Activated effector memory CD4-positive, alpha-beta T cell treated with Interleukin-2 at 50 U/mL for 16 hours (primary cell): ENCODE measurements at regions not wholly inside any gene's neighbourhood (a gene's known extent, or its start where the extent isn't known, plus 50 kb on each side); places are given as distances from the start of the nearest gene placed in this dataset.
"Not testable (repeated sequence)": the region's sequence is repeated elsewhere in the genome, so short reads cannot be mapped to it uniquely, and the experiment has no call there.

Source experiments
- DNase-seq: peaks from one replicate; pipeline ENCODE4 v3.0.0-alpha.2; 2020

- no peak for DNase-seq
Observed at GRCh38 chr3:94735354-94735753, 672.5 kb downstream of the NSUN3 start.

GRCh38 chr3:94737116-94737515 lies 674.3 kb downstream of the NSUN3 start:
- no peak for DNase-seq

DNA sequence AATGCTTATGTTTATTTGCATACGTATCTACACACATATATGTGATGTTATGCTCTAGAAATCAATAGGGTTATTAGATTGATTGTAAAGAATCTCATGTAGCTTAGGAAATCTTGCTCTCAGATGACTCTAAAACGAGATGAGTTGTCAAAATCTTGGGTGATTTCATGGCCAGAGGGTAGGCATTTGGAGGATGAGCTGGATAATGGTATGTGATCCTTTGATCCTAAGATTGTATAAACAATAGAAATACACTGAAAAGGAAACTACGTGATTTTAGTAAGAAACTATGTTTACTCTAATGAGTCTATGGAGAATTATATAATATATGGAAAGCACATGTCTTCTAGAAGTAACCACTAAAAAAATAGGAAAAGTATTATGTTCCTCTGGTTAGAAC lies 676.6 kb downstream of the NSUN3 start:
- DNase-seq: no peak

DNA sequence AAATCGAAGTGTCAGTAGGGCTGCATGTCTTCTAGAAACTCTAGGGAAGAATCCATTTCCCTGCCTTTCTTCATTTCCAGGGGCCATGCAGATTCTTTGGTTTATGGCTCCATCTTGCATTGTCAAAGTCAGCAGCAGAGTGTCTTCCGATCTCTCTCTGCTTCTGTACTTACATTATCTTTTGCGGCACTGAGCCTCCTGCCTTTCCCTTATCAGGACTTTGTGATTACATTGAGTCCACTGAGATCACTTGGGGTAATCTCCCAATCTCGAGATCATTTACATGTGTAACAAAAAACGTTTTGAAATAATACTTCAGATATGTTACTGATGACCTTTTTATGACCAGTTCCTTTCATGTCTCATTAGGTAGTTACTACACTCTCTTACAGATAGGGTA lies 695.9 kb downstream of the NSUN3 start:
- no peak for DNase-seq

- DNase-seq: no peak
Observed at GRCh38 chr3:94772402-94772801, 709.5 kb downstream of the NSUN3 start.

GRCh38 chr3:94775746-94776145 lies 712.9 kb downstream of the NSUN3 start:
- no peak for DNase-seq

- DNase-seq: no peak
Observed at GRCh38 chr3:94776401-94776915, 713.6 kb downstream of the NSUN3 start.

GRCh38 chr3:94778289-94778688 lies 715.4 kb downstream of the NSUN3 start:
- no peak for DNase-seq

DNA sequence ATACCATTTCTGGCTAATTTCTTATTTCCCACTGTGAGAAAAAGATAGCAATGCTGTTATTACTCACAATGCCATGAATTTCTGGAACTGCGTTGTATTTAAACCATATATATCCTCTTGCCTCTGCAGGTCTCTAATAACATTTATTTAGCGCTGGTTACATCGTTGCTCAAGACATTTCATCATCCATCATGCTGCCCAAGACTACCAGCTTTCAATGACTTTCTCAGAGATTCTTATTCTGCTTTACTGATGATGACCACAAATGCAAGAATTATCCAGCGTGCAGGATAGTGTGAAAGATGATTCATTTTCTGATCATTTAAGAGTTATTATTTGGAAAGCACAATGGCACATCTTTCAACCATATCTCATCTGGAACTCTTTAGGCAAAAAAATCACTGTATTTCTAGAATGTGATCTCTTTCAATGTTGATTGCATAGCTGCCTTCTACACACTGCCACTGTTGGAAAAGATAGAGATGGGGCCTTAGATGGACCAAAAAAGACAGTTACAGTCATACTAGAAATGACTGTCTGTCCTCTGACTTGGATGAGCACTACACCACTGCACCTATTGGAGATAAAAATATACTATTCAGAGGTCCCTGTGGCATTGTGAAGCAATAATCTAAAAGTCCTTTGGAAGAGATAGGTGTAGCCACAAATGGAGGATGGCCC lies 716.1 kb downstream of the NSUN3 start:
- DNase-seq: no peak

- DNase-seq: no peak
Observed at GRCh38 chr3:94779699-94780098, 716.8 kb downstream of the NSUN3 start.

DNA sequence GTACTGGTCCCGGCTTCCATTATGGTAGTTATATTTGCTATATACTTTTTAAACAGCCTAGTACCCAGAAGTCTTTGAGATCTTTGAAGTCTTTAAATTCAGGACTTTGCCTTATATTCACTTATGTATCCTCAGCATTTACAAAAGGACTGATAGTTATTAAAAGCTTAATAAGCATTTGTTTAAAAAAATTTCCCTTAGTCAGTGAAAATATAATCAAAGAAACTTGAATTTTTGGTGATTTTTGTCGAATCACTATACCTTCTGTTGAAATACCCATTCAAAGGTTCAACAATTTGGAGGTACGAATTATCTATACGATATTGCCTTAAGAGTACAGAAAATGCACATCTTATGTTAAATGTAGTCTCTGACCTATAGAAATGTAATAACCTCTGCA lies 721.4 kb downstream of the NSUN3 start:
- no peak for DNase-seq

DNA sequence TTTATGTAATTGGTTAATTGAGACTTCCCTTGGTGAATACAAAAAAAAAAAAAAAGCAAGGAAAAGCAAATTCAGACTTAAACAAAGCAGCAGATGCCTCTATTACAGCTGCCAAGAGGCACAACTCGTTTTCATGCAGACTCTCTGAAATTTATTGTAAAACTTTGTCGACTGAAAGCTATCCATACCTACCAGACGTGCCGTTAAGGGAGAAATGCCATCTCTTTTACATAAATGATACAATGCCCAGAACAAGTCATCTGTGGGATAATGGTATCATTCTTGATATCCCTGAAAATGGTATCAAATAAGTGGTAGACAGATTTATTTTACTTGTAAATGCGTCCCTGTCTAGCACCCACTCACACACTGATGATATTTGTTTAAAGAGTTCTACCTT lies 724.2 kb downstream of the NSUN3 start:
- DNase-seq: no peak

GRCh38 chr3:94787734-94788270 lies 724.9 kb downstream of the NSUN3 start:
- DNase-seq: no peak

GRCh38 chr3:94794563-94794962 lies 731.7 kb downstream of the NSUN3 start:
- DNase-seq: no peak

- DNase-seq: no peak
Observed at GRCh38 chr3:94799420-94800060, 736.7 kb downstream of the NSUN3 start.

DNA sequence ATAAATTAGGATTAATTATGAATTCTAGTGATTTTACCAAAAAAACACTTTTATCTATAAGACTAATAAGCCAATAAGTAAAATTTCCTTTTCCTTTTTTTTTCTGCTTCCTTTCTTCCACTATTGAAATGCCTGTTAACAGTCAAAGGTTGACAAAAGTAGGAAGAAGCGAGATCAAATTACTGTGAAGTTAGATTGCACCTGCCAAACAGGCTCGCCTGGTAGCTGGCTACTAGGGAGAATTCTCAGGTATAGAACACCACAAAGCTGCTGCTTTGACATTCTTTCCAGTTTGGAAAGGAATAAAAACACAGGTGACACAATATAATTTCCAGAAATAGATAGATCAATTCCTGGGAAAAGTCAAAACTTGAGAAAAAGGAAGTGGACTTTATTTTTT lies 749.0 kb downstream of the NSUN3 start:
- DNase-seq: no peak

DNA sequence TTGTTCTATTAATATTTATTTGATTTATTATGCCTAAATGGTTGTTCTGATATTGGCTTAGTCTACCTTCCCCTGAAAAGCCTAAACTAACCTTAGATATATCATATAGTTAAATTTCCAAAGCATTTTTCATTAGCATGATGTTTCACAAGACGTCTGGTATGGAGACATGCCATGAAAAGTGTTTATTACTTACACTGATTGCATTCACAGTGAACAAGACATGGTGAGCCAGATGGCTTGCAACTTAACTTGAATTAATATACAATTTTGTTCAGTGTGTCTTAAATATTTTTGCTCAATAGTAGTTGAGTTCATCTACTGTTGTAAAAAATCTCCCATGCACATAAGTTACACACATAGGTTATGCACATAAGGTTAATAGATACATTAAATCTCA lies 758.4 kb downstream of the NSUN3 start:
- DNase-seq: no peak

GRCh38 chr3:94822298-94822697 lies 759.4 kb downstream of the NSUN3 start:
- no peak for DNase-seq

DNA sequence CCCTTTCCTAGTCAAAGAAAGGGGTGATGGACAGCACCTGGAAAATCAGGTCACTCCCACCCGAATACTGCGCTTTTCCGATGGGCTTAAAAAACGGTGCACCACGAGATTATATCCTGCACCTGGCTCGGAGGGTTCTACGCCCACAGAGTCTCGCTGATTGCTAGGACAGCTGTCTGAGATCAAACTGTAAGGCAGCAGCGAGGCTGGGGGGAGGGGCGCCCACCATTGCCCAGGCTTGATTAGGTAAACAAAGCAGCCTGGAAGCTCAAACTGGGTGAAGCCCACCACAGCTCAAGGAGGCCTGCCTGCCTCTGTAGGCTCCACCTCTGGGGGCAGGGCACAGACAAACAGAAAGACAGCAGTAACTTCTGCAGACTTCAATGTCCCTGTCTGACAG lies 783.4 kb downstream of the NSUN3 start:
- DNase-seq: not testable (repeated sequence)

- DNase-seq: no peak
Observed at GRCh38 chr3:94862703-94863102, 799.8 kb downstream of the NSUN3 start.

- no peak for DNase-seq
Observed at GRCh38 chr3:94869059-94869547, 806.2 kb downstream of the NSUN3 start.

GRCh38 chr3:94873751-94874150 lies 810.9 kb downstream of the NSUN3 start:
- DNase-seq: no peak

DNA sequence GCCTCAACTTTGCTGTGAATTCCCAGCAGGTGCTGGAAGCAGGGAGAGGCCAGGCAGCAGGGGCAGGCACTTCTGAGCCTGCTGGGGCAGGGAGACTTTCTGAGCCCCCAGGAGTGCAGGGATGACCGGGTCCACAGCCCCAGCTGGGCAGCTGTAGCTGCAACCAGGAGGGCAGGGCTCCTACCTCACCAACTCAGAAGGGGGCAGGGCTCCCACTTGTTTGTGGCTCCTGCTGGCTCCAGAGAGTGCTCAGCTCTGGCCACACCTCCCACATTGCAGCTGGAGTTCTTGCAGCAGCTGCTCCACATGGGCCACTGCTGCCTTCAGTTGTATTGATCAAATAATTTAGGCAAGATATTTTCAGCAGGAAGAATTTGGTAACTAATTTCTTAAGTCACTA lies 812.3 kb downstream of the NSUN3 start:
- no peak for DNase-seq

- no peak for DNase-seq
Observed at GRCh38 chr3:94887065-94887464, 824.2 kb downstream of the NSUN3 start.
